GM12878 (cell line): ENCODE measurements at regions not wholly inside any gene's neighbourhood (a gene's known extent, or its start where the extent isn't known, plus 50 kb on each side); places are given as distances from the start of the nearest gene placed in this dataset.

ENCODE experiments used
- CREB1 ChIP-seq: IDR thresholded peaks from 2 replicates; pipeline ENCODE4 v1.6.1; 2012; ENCODE audit warnings: low read depth, mild to moderate bottlenecking, inconsistent platforms
- CTCF ChIP-seq, 3 experiments: IDR thresholded peaks in 2 of 3; conservative IDR thresholded peaks in 1 of 3; 2 replicates each; pipeline ENCODE4 v1.5.1; 2011; ENCODE audit warnings: low read depth in 3 of 3, low read length in 3 of 3, mild to moderate bottlenecking in 3 of 3, control low read depth in 2 of 3, moderate library complexity in 2 of 3, inconsistent platforms in 1 of 3, mixed read lengths in 1 of 3; ENCODE audit not compliant: control insufficient read depth in 2 of 3, insufficient read depth in 1 of 3; ENCODE audit errors: extremely low read depth in 1 of 3
- ELK1 ChIP-seq: IDR thresholded peaks from 2 replicates; pipeline ENCODE4 v1.6.1; 2012; ENCODE audit warnings: low read depth, low read length, improper control_type of control experiment
- EP300 ChIP-seq, 2 experiments: fragments of 150-350 bp in 1 of 2; IDR thresholded peaks; 2 replicates each; pipeline ENCODE4 v1.6.1; 2011 to 2012; ENCODE audit warnings: low read depth in 2 of 2, low read length in 2 of 2, borderline replicate concordance in 1 of 2, improper control_type of control experiment in 1 of 2, inconsistent platforms in 1 of 2; ENCODE audit not compliant: control insufficient read depth in 1 of 2
- EZH2 ChIP-seq: IDR thresholded peaks from 2 replicates; pipeline ENCODE4 v1.6.1; 2012; ENCODE audit warnings: low read depth, mild to moderate bottlenecking, control low read depth, inconsistent platforms, low read length, borderline replicate concordance; ENCODE audit not compliant: control insufficient read depth
- MAX ChIP-seq: IDR thresholded peaks from 2 replicates; pipeline ENCODE4 v1.6.1; 2012; ENCODE audit warnings: low read depth, low read length, improper control_type of control experiment
- NR2F1 ChIP-seq: fragments of 450-650 bp; conservative IDR thresholded peaks from 2 replicates; pipeline ENCODE4 v1.6.1; 2017; ENCODE audit warnings: mild to moderate bottlenecking
- RELA ChIP-seq: fragments of 450-650 bp; IDR thresholded peaks from 2 replicates; pipeline ENCODE4 v1.8.0; 2014; ENCODE audit warnings: borderline replicate concordance; ENCODE audit not compliant: partially characterized antibody
- RFX5 ChIP-seq: IDR thresholded peaks from 2 replicates; pipeline ENCODE4 v1.6.1; 2011; ENCODE audit warnings: low read depth, low read length, improper control_type of control experiment
- TARDBP ChIP-seq: IDR thresholded peaks from 2 replicates; pipeline ENCODE4 v1.6.1; 2016; ENCODE audit warnings: borderline replicate concordance
- USF1 ChIP-seq: IDR thresholded peaks from 2 replicates; pipeline ENCODE4 v1.6.1; 2011; ENCODE audit warnings: borderline replicate concordance, low read depth, mild to moderate bottlenecking, moderate library complexity, mixed read lengths, low read length; ENCODE audit not compliant: insufficient read depth; ENCODE audit errors: extremely low read length
- ZSCAN29 ChIP-seq: fragments of 450-650 bp; IDR thresholded peaks from 2 replicates; pipeline ENCODE4 v1.6.1; 2017; ENCODE audit warnings: mild to moderate bottlenecking, moderate library complexity

- no peak for TF ChIP-seq CREB1
- no peak for TF ChIP-seq EP300 (IDR thresholded peaks at IDR 0.05; ENCODE audit: borderline replicate concordance in 1 of 2, control insufficient read depth in 1 of 2, low read depth in 2 of 2, low read length in 2 of 2)
- TF ChIP-seq USF1 = no peak
- no peak for TF ChIP-seq RELA
- TF ChIP-seq RFX5 = no peak
- TF ChIP-seq ZSCAN29 = no peak
- TF ChIP-seq MAX = no peak
- TF ChIP-seq TARDBP = no peak
- no peak for TF ChIP-seq ELK1
- no peak for TF ChIP-seq NR2F1
- TF ChIP-seq EZH2 = no peak
- no peak for TF ChIP-seq CTCF (IDR thresholded peaks at IDR 0.05 in 2 of 3, conservative IDR thresholded peaks at IDR 0.05 in 1 of 3; ENCODE audit: control insufficient read depth in 2 of 3, extremely low read depth in 1 of 3, insufficient read depth in 1 of 3, low read depth in 3 of 3, low read length in 3 of 3)
Observed at GRCh38 chr3:117263270-117263669, 553.7 kb downstream of the TUSC7 start.
